Dermis microvascular lymphatic vessel endothelial cell (primary cell): ENCODE measurements at regions not wholly inside any gene's neighbourhood (a gene's known extent, or its start where the extent isn't known, plus 50 kb on each side); places are given as distances from the start of the nearest gene placed in this dataset.
A peak's percentile ranks its signal among the peaks of the same experiment; 100 is the strongest.

ENCODE experiments used
- DNase-seq, 2 donors: peaks; one replicate each; pipeline versions ENCODE4 v3.0.0 to v3.0.0-alpha.2; 2010; ENCODE audit warnings: low read depth in 2 of 2

DNA sequence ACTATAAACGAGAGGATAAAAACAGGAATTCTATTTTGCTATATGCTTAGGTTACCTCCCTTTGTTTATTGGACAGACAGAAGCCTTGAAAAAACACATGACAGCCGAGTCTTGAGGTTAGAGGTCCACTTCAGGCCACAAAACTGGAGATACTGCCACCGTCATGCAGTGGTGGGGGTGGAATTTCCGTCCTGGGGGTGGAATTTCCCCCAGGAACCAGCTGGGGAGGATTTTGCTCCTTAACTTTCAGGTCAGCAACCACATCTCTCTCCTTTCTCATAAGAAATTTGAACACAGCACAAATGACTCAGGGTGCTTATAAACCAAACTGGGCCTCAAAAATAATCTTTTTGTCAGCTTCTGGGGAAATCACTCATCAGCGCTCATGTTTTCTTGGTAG, 545.8 kb upstream of the ADAMTS9 start:
- no peak for DNase-seq

GRCh38 chr3:65231544-65231943, 543.7 kb upstream of the ADAMTS9 start:
- DNase-seq = no peak

DNA sequence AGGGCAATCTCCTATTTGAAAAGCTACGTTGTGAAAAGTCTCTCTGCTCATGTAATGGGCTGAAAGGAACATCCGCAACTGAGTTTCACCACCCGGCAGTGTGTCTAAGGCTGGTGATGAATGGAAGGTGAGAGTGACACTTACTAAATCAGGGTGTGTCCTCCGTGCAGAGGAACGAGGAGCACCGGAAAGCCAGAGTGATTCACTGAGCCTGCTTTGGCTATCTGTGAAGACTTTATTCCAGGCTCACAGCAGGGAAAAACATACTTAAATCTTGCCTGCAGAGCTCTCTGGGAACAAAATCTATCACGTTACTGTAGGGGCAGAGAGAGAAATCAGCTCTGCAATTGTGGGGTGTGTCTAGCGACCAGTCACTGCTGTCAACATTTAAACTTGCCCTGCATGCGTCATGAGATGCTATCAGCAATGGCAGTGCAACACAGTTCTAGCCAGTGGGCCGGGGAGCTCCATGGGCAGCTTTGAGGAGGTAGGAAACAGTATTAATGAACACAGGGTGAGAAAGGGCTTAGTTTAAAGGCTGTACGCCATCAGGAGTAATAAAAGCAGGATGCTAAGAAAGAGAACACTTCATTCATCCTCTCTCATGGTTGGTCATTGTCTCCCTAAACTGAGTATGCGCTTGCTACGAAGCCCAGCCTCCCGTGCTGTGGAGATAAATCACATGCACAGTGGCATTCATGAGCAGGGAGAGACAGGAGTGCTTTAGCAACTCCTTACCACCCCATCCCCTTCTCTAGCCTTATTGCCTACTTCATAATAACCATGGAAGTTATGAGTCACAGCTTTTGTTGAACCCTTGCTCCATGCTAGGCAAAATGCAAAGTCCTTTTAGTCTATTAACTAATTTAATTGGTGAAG, 542.7 kb upstream of the ADAMTS9 start:
- DNase-seq = no peak

DNA sequence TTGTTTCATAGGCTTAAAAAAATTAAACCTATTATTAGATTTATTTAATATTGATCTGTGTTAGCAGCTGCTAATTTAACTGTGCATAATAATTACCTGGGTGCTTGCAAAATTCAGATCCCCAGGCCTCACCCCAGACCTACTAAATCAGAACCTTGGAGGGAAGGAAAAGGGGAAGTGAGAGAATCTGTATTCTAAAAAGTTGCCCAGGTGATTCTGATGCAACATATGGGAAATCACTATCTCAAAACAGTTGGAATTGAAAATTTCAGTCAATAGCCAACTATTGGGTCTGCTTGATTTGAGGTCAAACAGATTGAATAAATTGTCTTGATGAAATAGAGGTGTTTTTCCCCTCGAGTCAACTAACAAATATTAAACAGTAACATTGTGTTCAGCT, 538.5 kb upstream of the ADAMTS9 start:
- DNase-seq = no peak

DNA sequence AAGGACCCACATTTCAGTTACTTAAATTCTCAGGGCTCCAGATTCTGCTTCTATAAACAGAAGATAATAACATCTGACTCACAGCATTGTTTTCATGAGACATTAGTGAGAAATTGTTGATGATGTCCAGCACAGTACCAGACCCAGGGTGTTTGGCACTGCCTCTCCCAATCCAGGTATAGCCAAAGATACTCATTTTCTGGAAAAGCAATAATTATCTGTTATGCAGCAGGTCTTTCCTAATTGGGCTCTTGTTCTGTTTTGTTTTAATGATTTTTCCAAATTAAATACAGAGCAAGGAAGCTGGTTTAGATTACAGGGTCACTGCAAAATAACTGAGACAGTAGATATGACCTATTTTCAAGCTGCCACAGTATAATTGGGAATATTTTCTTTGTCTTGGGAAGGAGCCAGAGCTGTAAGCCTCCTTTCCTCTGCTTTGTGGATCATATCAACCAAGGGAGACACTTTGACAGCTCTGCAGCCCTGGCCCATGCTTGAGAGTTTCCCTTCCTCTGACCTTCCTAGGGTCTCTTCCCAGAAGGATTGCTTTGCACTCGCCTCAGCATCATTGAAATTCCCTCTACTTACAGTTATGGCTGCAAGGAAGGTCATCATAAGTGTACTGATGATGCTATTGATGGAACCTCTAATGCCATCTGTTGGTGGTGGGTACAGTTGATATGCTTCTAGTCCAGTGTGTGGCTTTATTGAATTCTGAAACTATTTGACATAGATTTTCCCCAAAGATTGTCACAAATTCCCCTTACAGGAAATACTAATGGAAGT, 522.4 kb upstream of the ADAMTS9 start:
- DNase-seq = peak; percentile 8 to 16

DNA sequence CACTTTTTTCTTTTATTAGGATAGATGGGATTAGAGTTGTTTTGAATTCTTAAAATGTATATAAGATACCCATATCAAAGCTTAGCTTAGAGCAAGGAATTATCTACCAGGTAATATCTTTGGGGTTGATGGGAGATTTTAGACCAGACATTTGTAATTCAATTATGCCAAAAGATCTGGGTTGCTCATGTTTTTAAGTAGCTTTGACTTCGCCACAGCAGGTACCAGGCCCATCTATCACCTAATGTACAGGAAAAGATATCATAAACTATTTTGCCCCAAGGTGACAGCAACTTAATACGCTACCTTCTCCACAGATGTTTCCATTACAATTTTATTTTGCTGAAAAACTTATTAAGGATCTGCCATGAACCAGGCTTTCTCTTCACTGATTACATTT, 514.6 kb upstream of the ADAMTS9 start:
- no peak for DNase-seq

DNA sequence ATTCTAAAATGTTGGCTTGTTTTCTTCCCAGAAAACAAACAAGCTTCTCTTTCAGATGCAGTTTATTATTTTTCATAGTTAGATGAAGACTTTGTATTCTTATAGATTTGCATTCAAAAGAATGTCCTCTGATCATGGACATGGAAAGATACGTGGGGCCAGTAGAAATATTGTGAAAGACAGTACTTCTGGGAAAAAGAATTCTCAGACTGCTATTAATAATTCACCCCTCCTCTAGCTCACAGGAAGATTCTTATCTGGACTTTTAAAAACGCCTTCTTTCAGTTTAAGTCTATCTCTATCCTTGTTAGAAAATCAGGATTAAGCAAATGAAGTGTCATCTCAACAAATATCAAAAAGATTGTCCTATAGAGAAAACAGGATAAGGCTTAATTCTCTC, 514.1 kb upstream of the ADAMTS9 start:
- DNase-seq = no peak

DNA sequence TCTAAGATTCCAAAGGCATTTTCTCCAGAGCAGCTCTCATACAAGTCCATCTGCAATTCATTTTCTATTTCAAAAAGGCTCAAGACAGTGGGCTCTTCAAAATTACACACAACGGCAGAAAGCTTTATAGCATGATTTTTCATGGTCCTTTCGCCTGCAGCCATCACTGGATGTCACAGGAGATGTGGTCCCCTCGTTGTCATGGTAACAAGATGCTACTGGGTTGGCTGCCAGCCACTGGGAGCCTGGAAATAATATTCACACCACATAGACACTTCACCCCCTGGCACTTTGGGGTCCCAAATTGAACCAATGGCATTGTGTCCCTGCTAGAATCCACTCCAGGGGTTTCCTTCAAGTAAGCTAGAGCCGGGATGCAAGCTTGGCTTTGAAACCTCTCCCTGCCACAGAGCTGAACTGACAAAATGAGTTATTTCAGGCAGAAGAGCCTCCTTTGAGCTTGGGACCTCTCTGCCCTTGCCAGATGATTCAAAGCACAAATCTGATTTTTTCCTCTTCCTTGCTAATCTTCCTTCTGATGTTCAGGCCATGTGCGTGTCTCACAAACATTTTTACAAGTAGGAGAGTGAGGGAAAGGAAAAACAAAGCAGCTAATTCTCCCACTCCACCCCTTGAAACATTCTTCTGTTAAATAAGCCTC, 512.6 kb upstream of the ADAMTS9 start:
- DNase-seq = no peak

GRCh38 chr3:65196663-65197062, 508.9 kb upstream of the ADAMTS9 start:
- DNase-seq = no peak

DNA sequence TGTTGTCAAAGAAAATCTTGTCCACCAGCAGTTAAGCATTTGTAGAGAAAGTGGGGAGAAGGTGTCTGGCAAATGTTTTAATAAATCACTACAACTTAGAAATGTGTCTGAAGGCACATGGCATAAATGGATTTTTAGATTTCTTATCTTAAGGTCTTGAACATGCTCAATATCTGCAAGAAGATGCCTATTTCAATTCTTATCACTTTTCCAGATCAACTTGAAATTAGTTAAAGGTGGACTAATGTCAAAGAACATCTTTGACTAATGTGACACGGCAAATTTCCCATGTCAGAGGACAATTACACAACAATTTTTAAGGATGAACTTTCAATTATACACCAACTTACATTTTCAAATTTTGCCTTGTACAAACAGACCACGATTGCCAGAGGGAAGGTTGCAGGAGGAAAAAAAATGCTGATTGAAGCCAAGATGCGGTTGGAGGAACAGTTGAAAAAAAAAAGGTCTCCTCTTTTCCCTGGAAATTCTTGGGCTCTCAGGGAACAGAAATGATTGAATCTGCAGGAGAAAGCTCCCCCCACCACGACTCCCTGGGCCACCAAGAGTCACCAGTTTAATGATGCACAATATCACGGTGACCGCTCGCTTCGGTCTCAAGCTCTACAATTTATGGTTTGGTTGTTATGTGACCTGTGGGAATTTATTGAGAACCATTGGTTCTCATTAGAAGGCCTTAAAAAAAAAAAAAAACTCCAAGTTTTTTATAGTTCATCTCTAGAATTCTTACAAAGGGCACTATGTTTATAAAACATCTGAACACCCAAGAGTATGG, 507.6 kb upstream of the ADAMTS9 start:
- DNase-seq = no peak

- DNase-seq = no peak
Measured at GRCh38 chr3:65194744-65195143, 506.9 kb upstream of the ADAMTS9 start.

- DNase-seq = no peak
Measured at GRCh38 chr3:65194047-65194714, 506.4 kb upstream of the ADAMTS9 start.

GRCh38 chr3:65193531-65193930, 505.7 kb upstream of the ADAMTS9 start:
- no peak for DNase-seq

- DNase-seq = no peak
Measured at GRCh38 chr3:65190111-65190510, 502.3 kb upstream of the ADAMTS9 start.

- no peak for DNase-seq
Measured at GRCh38 chr3:65186268-65186667, 498.5 kb upstream of the ADAMTS9 start.

- DNase-seq = no peak
Measured at GRCh38 chr3:65182682-65183081, 494.9 kb upstream of the ADAMTS9 start.

DNA sequence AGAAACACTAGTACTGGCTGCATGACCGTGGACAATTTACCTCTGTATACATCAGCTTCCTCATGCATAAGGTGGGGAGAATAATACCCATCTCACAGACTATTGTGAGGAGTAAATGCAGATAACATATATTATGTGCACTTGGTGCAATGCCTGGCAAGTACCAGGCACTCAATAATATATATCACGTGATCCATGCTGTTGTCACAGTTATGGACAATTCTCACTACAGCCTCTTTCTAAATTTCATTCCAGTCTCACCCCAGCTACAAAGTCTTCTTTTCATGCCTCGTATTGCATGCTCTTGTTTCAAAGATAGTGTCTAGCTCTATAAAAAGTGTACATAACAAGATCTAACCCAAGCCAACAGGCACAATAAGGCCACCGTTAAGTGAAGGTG, 494.3 kb upstream of the ADAMTS9 start:
- DNase-seq = no peak

- DNase-seq = no peak
Measured at GRCh38 chr3:65181391-65181871, 493.6 kb upstream of the ADAMTS9 start.

DNA sequence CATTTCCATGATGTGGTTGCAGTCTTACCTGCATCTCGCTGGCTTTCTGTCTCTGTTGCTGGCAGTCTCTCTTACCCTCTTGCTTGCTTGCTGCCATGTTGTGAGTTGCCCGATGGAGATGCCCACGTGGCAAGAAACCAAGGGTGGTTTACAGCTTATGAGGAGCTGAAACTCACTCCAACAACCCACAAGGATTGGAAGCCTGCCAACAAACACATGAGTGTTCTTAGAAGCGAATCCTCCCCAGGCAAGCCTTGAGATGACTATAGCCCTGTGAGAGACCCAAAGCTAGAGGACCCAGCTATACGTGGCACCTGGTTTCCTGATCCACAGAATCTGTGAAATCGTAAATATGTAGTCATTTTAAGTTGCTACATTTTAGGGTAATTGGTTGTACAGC, 490.9 kb upstream of the ADAMTS9 start:
- DNase-seq = peak in 1 of 2 donors; percentile 2

DNA sequence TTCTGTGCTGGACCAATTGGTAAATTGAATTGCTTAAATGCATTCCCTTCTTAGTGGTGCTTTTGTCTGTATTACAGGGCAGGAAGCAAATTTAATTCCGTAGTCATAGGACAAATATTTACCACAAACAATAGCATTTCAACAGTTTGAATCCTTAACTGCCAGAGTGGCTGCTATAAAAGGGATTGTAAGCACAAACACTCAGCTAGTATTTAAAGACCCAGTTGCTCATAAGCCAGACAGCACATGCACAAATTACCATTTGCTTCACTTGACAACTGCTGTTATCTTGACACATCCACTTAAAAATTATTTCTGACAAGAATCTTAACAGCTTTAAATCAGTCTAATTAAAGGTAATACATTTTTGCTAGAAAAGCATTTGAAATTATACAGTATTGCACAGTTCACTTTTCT, 490.2 kb upstream of the ADAMTS9 start:
- DNase-seq = no peak

GRCh38 chr3:65174713-65175112, 486.9 kb upstream of the ADAMTS9 start:
- no peak for DNase-seq
